ENCODE measurements at regions not wholly inside any gene's neighbourhood (a gene's known extent, or its start where the extent isn't known, plus 50 kb on each side); places are given as distances from the start of the nearest gene placed in this dataset.
"Not testable (repeated sequence)": the region's sequence is repeated elsewhere in the genome, so short reads cannot be mapped to it uniquely, and the experiment has no call there.

GRCh38 chrX:41033299-41033698 is 51.9 kb upstream of the USP9X start:
- no peak overlapping the region for H3K27ac ChIP-seq (ENCODE audit: low read depth, low read length)
- H3K27me3 Mint-ChIP-seq, result peaks cover 0 to 19% of the 10 kb centered on the region in 2 donors
- no peaks in the 10 kb centered on the region for H3K27me3 ChIP-seq (ENCODE audit: insufficient read depth, low read length, poor library complexity, severe bottlenecking)
- DNase-seq, result no peak
- H3K27ac Mint-ChIP-seq, result no peak overlapping the region
- H3K4me1 Mint-ChIP-seq, result peaks cover 0 to 1% (median 0%) of the 10 kb centered on the region in 3 donors
- no peak overlapping the region for H3K4me3 ChIP-seq (ENCODE audit: low read length)
- no peaks in the 10 kb centered on the region for H3K9me3 ChIP-seq (ENCODE audit: low read length)
- no peak overlapping the region for H3K4me3 Mint-ChIP-seq
- H3K4me1 ChIP-seq (ENCODE audit: insufficient read depth, low read length), result no peaks in the 10 kb centered on the region
- H3K36me3 Mint-ChIP-seq, result no peaks in the 10 kb centered on the region
- H3K9me3 Mint-ChIP-seq, result no peaks in the 10 kb centered on the region
- POLR2A ChIA-PET, result no interaction called here
- no peaks in the 10 kb centered on the region for H3K36me3 ChIP-seq (ENCODE audit: insufficient read depth, low read length)
- CTCF ChIA-PET, result no interaction called here

- POLR2A ChIA-PET; DNase-seq; H3K4me3 Mint-ChIP-seq; H3K9me3 Mint-ChIP-seq; H3K36me3 Mint-ChIP-seq; H3K36me3 ChIP-seq (ENCODE audit: insufficient read depth, low read length); CTCF ChIA-PET; H3K27me3 ChIP-seq (ENCODE audit: insufficient read depth, low read length, poor library complexity, severe bottlenecking); H3K9me3 ChIP-seq (ENCODE audit: low read length); H3K27ac ChIP-seq (ENCODE audit: low read depth, low read length); H3K4me3 ChIP-seq (ENCODE audit: low read length); H3K27ac Mint-ChIP-seq; H3K4me1 ChIP-seq (ENCODE audit: insufficient read depth, low read length); H3K4me1 Mint-ChIP-seq: not testable (repeated sequence)
- peaks cover 0 to 16% of the 10 kb centered on the region in 2 donors for H3K27me3 Mint-ChIP-seq
These were observed 50.3 kb upstream of the USP9X start for GRCh38 chrX:41034902-41035301.
